C4-2B (cell line): ENCODE measurements at regions not wholly inside any gene's neighbourhood (a gene's known extent, or its start where the extent isn't known, plus 50 kb on each side); places are given as distances from the start of the nearest gene placed in this dataset.

Experiments used
- H3K27ac ChIP-seq: fragments of 450-650 bp; 2 replicates; pipeline ENCODE4 v1.5.1; 2017
- CTCF ChIP-seq: fragments of 450-650 bp; conservative IDR thresholded peaks from 2 replicates; pipeline ENCODE4 v1.5.1; 2017; ENCODE audit warnings: mild to moderate bottlenecking
- ZFX ChIP-seq: fragments of 450-650 bp; IDR thresholded peaks from 2 replicates; pipeline ENCODE4 v1.6.1; 2017

- TF ChIP-seq ZFX, result no peak
- no peak for TF ChIP-seq CTCF
- no peak overlapping the region for H3K27ac ChIP-seq
These were observed 1361.6 kb upstream of the CHAC2 start for GRCh38 chr2:52405980-52406379.

DNA sequence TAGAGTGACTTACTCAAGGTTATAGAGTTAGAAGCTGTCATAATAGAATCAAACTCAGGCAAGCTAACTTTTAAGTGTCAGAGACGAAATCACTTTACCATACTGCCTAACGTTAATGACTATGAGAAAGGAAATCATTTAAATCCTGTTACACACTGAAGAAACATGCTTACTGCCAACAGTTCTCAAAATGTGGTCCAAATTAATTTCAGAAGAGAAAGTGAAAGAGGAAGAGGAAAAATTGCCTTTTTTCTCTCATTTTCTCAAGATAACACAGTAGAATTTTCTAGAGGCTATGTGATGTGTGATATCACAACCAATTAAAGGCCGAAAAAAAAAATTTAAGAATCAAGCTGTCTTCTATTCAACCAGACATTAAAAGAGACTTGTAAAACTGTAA, 1362.7 kb upstream of the CHAC2 start:
- H3K27ac ChIP-seq, result no peak overlapping the region
- TF ChIP-seq CTCF (no peak), ZFX (no peak)

DNA sequence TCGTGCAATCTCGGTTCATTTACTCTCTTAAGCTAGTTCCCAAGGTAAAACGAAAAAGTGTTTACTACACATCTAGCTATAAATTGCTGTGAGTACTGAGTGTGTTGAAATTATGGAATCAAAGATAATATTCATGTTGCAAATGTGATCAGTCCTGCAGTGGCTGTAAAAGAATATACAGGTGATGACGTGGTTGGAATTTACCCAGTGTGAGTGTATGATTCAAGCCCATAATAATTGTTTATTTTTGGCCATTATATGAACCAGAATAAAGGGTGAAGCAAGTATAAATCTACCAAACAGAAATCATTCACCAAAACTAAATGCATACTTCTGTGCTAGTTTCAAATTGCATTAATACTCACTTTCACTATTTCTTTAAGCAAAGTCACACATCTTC, 1363.6 kb upstream of the CHAC2 start:
- no peak for TF ChIP-seq CTCF
- no peak for TF ChIP-seq ZFX
- no peak overlapping the region for H3K27ac ChIP-seq

DNA sequence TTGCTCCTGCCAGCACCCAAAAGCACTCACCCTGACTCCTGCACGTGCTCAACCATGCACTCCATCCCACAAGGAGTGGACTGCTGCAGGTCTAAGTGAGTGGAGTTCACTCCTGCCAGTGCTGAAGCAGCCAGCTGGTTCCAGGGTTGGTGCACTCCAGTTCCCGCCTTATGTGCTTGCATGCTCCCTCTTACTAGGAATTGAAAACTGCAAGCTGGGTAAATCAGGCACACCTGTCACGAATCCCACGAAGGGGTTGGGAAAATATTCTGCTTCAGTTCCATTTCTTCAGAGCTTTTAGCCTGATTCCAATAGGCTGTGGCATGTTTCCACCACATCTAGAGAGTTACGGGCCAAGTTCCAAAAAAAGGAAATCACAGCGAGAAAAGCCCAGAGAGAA, 1365.5 kb upstream of the CHAC2 start:
- TF ChIP-seq CTCF (no peak), ZFX (no peak)
- H3K27ac ChIP-seq, result no peak overlapping the region

DNA sequence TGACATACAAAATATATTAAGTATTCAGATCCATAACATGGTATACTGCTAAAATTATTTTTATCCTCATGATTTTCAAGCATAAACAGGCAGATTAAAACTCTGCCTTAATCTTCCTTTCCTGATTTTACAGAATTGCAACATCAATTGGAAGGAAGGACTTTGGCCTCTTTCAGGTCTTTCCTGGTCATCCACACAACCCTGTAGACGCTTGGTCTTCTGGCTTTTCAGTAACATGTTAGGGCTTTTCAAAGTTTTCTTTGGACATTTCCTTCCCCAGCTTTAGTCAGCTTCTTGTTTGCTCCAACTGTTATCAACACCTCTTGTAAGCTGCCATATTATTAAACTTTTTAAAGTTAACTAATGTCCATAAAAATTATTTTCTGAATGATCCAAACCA, 1364.9 kb upstream of the NRXN1 start:
- H3K27ac ChIP-seq, result no peak overlapping the region
- TF ChIP-seq CTCF (no peak), ZFX (no peak)

- no peak for TF ChIP-seq ZFX
- TF ChIP-seq CTCF, result no peak
- H3K27ac ChIP-seq, result no peak overlapping the region
These were observed 1364.0 kb upstream of the NRXN1 start for GRCh38 chr2:52395912-52396311.

DNA sequence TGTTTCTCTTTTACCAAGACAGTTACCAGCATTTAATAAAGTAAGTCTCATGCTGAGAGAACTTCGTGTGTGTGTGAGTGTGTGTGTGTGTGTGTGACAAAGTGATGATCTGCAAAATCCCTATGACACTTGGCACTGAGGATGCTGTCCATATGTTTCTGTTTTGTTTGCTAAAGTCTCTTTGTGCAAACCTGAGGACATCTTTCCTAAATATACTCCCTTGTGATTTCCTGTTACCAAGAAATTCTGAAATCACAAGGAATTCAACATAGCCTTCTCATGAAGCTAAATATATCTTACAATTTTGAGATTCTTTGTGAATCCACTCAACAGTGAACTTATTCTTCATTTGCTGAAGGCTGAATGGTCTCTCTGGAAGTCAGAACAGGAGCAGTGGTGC, 1359.7 kb upstream of the NRXN1 start:
- TF ChIP-seq CTCF (no peak), ZFX (no peak)

More for the DNA sequence above, 1359.7 kb upstream of the NRXN1 start:
- no peak overlapping the region for H3K27ac ChIP-seq
